GM12874 (cell line): ENCODE measurements at regions not wholly inside any gene's neighbourhood (a gene's known extent, or its start where the extent isn't known, plus 50 kb on each side); places are given as distances from the start of the nearest gene placed in this dataset.

Experiments used
- CTCF ChIP-seq: IDR thresholded peaks from 2 replicates; pipeline ENCODE4 v1.5.1; 2011; ENCODE audit warnings: low read depth, mild to moderate bottlenecking, control low read depth, low read length, moderate library complexity; ENCODE audit not compliant: insufficient read depth

GRCh38 chr6:44029444-44030185, 97.6 kb downstream of the MRPL14 start:
- TF ChIP-seq CTCF = no peak

GRCh38 chr6:44028789-44029310, 98.4 kb downstream of the MRPL14 start:
- no peak for TF ChIP-seq CTCF

GRCh38 chr6:44025226-44025625, 102.0 kb downstream of the MRPL14 start:
- TF ChIP-seq CTCF = no peak

GRCh38 chr6:44024574-44025219, 102.6 kb downstream of the MRPL14 start:
- no peak for TF ChIP-seq CTCF

- TF ChIP-seq CTCF = no peak
These were observed 103.4 kb downstream of the MRPL14 start for GRCh38 chr6:44023586-44024454.

- TF ChIP-seq CTCF = no peak
These were observed 104.4 kb downstream of the MRPL14 start for GRCh38 chr6:44022671-44023352.
